Neuronal stem cell (in vitro differentiated cells): ENCODE measurements at regions not wholly inside any gene's neighbourhood (a gene's known extent, or its start where the extent isn't known, plus 50 kb on each side); places are given as distances from the start of the nearest gene placed in this dataset.

Experiments used
- DNase-seq: peaks from one replicate; pipeline ENCODE4 v3.0.0-alpha.2; 2013; ENCODE audit warnings: low spot score
- H2AFZ ChIP-seq: one replicate; pipeline ENCODE4 v1.6.1; 2013; ENCODE audit warnings: mild to moderate bottlenecking, low read length, inconsistent platforms
- H2AK5ac ChIP-seq: 2 replicates; pipeline ENCODE4 v1.6.1; 2013; ENCODE audit warnings: low read depth, mild to moderate bottlenecking, inconsistent platforms, low read length, moderate library complexity, mixed read lengths
- H2BK120ac ChIP-seq: 2 replicates; pipeline ENCODE4 v1.6.1; 2013; ENCODE audit warnings: low read depth, mild to moderate bottlenecking, inconsistent platforms, low read length, moderate library complexity, mixed read lengths
- H2BK12ac ChIP-seq: one replicate; pipeline ENCODE4 v1.6.1; 2013; ENCODE audit warnings: low read length, inconsistent platforms
- H2BK15ac ChIP-seq: 2 replicates; pipeline ENCODE4 v1.6.1; 2013; ENCODE audit warnings: mild to moderate bottlenecking, low read length, inconsistent platforms, mixed read lengths
- H2BK5ac ChIP-seq: one replicate; pipeline ENCODE4 v1.6.1; 2013; ENCODE audit warnings: inconsistent platforms, mild to moderate bottlenecking, low read length, moderate library complexity
- H3K14ac ChIP-seq: one replicate; pipeline ENCODE4 v1.6.1; 2013; ENCODE audit warnings: low read length, inconsistent platforms
- H3K18ac ChIP-seq: 2 replicates; pipeline ENCODE4 v1.6.1; 2013; ENCODE audit warnings: low read length, inconsistent platforms
- H3K23ac ChIP-seq: 2 replicates; pipeline ENCODE4 v1.6.1; 2013; ENCODE audit warnings: low read depth, mild to moderate bottlenecking, mixed read lengths, low read length, inconsistent platforms; ENCODE audit not compliant: poor library complexity
- H3K27ac ChIP-seq: replicated peaks from 3 replicates; pipeline ENCODE4 v1.5.1; 2013; ENCODE audit warnings: low read length, inconsistent platforms
- H3K27me3 ChIP-seq, 3 experiments: 2 replicates each; pipeline ENCODE4 v1.6.1; 2013; ENCODE audit warnings: low read length in 3 of 3, mild to moderate bottlenecking in 2 of 3, inconsistent platforms in 1 of 3, low read depth in 1 of 3, mixed read lengths in 1 of 3, moderate library complexity in 1 of 3; ENCODE audit not compliant: control insufficient read depth in 3 of 3, insufficient read depth in 3 of 3
- H3K36me3 ChIP-seq, 2 donors: replicated peaks in 1 of 2; 2 replicates each; pipeline ENCODE4 v1.6.1; 2013; ENCODE audit warnings: low read length in 2 of 2; ENCODE audit not compliant: control insufficient read depth in 2 of 2, insufficient read depth in 2 of 2
- H3K4ac ChIP-seq: 2 replicates; pipeline ENCODE4 v1.6.1; 2013; ENCODE audit warnings: inconsistent platforms, mild to moderate bottlenecking, low read length, moderate library complexity
- H3K4me1 ChIP-seq, 2 donors: 1 replicate in 1 of 2; 2 replicates in 1 of 2; pipeline ENCODE4 v1.6.1; 2013; ENCODE audit warnings: low read length in 2 of 2, low read depth in 1 of 2; ENCODE audit not compliant: control insufficient read depth in 2 of 2, insufficient read depth in 1 of 2
- H3K4me2 ChIP-seq: one replicate; pipeline ENCODE4 v1.6.1; 2013; ENCODE audit warnings: mild to moderate bottlenecking, low read length, inconsistent platforms; ENCODE audit not compliant: insufficient read depth, poor library complexity, severe bottlenecking
- H3K4me3 ChIP-seq, 2 donors: 2 replicates each; pipeline ENCODE4 v1.5.1; 2013; ENCODE audit warnings: low read length in 2 of 2, mild to moderate bottlenecking in 2 of 2, inconsistent platforms in 1 of 2, moderate library complexity in 1 of 2
- H3K79me1 ChIP-seq: one replicate; pipeline ENCODE4 v1.6.1; 2013; ENCODE audit warnings: low read depth, mild to moderate bottlenecking, inconsistent platforms, low read length, moderate library complexity
- H3K9ac ChIP-seq: one replicate; pipeline ENCODE4 v1.6.1; 2013; ENCODE audit warnings: mild to moderate bottlenecking, low read depth, low read length, inconsistent platforms; ENCODE audit not compliant: poor library complexity
- H3K9me3 ChIP-seq, 2 donors: replicated peaks in 1 of 2; 2 replicates each; pipeline versions ENCODE3 to v1.6.1; 2013; ENCODE audit warnings: low read length in 2 of 2, mild to moderate bottlenecking in 2 of 2, inconsistent platforms in 1 of 2, low read depth in 1 of 2, mixed read lengths in 1 of 2, moderate library complexity in 1 of 2; ENCODE audit not compliant: control insufficient read depth in 2 of 2, insufficient read depth in 1 of 2
- H4K8ac ChIP-seq: one replicate; pipeline ENCODE4 v1.6.1; 2013; ENCODE audit warnings: low read depth, mild to moderate bottlenecking, inconsistent platforms, low read length, moderate library complexity
- H4K91ac ChIP-seq: one replicate; pipeline ENCODE4 v1.6.1; 2013; ENCODE audit warnings: low read length, low read depth, mild to moderate bottlenecking, inconsistent platforms; ENCODE audit not compliant: poor library complexity
- WGBS, 2 donors: extraction: QIAGEN DNeasy Blood & Tissue Kit; methylation state at CpG; one replicate each; pipeline ENCODE4 v1.1.7; 2013; ENCODE audit warnings: missing lambda C conversion rate in 2 of 2, mixed read lengths in 1 of 2; ENCODE audit not compliant: insufficient read length in 2 of 2, insufficient replicate concordance in 1 of 2; ENCODE audit errors: extremely low coverage in 2 of 2; 5-methylcytosine and 5-hydroxymethylcytosine counted together

- Histone ChIP-seq H3K4ac (no peak overlapping the region), H3K14ac (no peak overlapping the region), H3K9ac (no peak overlapping the region), H2BK120ac (no peak overlapping the region), H2BK5ac (no peak overlapping the region), H2AFZ (no peak overlapping the region), H3K79me1 (peaks cover 3% of the 10 kb centered on the region), H3K36me3 (no peaks in the 10 kb centered on the region), H3K4me1 (no peaks in the 10 kb centered on the region), H4K91ac (no peak overlapping the region), H3K9me3 (peaks cover 0 to 29% of the 10 kb centered on the region in 2 donors), H4K8ac (no peak overlapping the region), H3K27ac (no peak overlapping the region), H2BK12ac (no peak overlapping the region), H3K4me3 (no peak overlapping the region), H3K27me3 (no peaks in the 10 kb centered on the region), H3K4me2 (no peak overlapping the region), H3K18ac (no peak overlapping the region), H2AK5ac (no peak overlapping the region), H2BK15ac (no peak overlapping the region), H3K23ac (no peak overlapping the region)
- no peak for DNase-seq
- no CpG with 5 or more reads among the region's 7 CpGs for WGBS, 2 donors
These were observed 818.2 kb downstream of the KCNJ18 start for GRCh38 chr17:22510504-22510903.

GRCh38 chr17:22511431-22511830, 819.1 kb downstream of the KCNJ18 start:
- H3K9me3 ChIP-seq: peaks cover 0 to 26% of the 10 kb centered on the region in 2 donors
- peaks cover 3% of the 10 kb centered on the region for H3K79me1 ChIP-seq
- H3K4me3 ChIP-seq: no peak overlapping the region
- no peak overlapping the region for H3K27ac ChIP-seq
- no peak overlapping the region for H3K4ac ChIP-seq
- H2BK5ac ChIP-seq: no peak overlapping the region
- H4K91ac ChIP-seq: no peak overlapping the region
- no peak overlapping the region for H3K18ac ChIP-seq
- no peak overlapping the region for H3K9ac ChIP-seq
- no peaks in the 10 kb centered on the region for H3K36me3 ChIP-seq
- no peak overlapping the region for H3K14ac ChIP-seq
- H3K4me1 ChIP-seq: no peaks in the 10 kb centered on the region
- H3K27me3 ChIP-seq: no peaks in the 10 kb centered on the region
- H2AFZ ChIP-seq: no peak overlapping the region
- no peak overlapping the region for H2BK15ac ChIP-seq
- no peak overlapping the region for H2BK120ac ChIP-seq
- no peak for DNase-seq
- H4K8ac ChIP-seq: no peak overlapping the region
- H2BK12ac ChIP-seq: no peak overlapping the region
- no CpG with 5 or more reads among the region's 1 CpG for WGBS, 2 donors
- no peak overlapping the region for H2AK5ac ChIP-seq
- no peak overlapping the region for H3K4me2 ChIP-seq
- no peak overlapping the region for H3K23ac ChIP-seq

- no peak overlapping the region for H2BK15ac ChIP-seq
- H3K79me1 ChIP-seq: peaks cover 3% of the 10 kb centered on the region
- H3K9ac ChIP-seq: no peak overlapping the region
- no peak overlapping the region for H3K14ac ChIP-seq
- no peak overlapping the region for H4K91ac ChIP-seq
- no peak for DNase-seq
- H4K8ac ChIP-seq: no peak overlapping the region
- no peak overlapping the region for H2AFZ ChIP-seq
- no peak overlapping the region for H3K23ac ChIP-seq
- H2BK12ac ChIP-seq: no peak overlapping the region
- no peak overlapping the region for H2BK120ac ChIP-seq
- H2AK5ac ChIP-seq: no peak overlapping the region
- WGBS, 2 donors: no CpG with 5 or more reads among the region's 3 CpGs
- no peak overlapping the region for H3K4ac ChIP-seq
- H3K4me2 ChIP-seq: no peak overlapping the region
- no peaks in the 10 kb centered on the region for H3K4me1 ChIP-seq
- H3K9me3 ChIP-seq: peaks cover 0 to 24% of the 10 kb centered on the region in 2 donors
- no peak overlapping the region for H3K4me3 ChIP-seq
- H2BK5ac ChIP-seq: no peak overlapping the region
- no peaks in the 10 kb centered on the region for H3K27me3 ChIP-seq
- H3K18ac ChIP-seq: no peak overlapping the region
- H3K36me3 ChIP-seq: no peaks in the 10 kb centered on the region
- H3K27ac ChIP-seq: no peak overlapping the region
These were observed 819.7 kb downstream of the KCNJ18 start for GRCh38 chr17:22512057-22512456.

GRCh38 chr17:22512506-22512905, 820.2 kb downstream of the KCNJ18 start:
- Histone ChIP-seq H3K9me3 (peaks cover 0 to 25% of the 10 kb centered on the region in 2 donors), H4K8ac (no peak overlapping the region), H2BK5ac (no peak overlapping the region), H3K27ac (no peak overlapping the region), H3K4ac (no peak overlapping the region), H3K14ac (no peak overlapping the region), H3K79me1 (peaks cover 3% of the 10 kb centered on the region), H3K18ac (no peak overlapping the region), H2BK15ac (no peak overlapping the region), H3K4me1 (no peaks in the 10 kb centered on the region), H4K91ac (no peak overlapping the region), H3K9ac (no peak overlapping the region), H3K23ac (no peak overlapping the region), H2BK120ac (no peak overlapping the region), H2AK5ac (no peak overlapping the region), H2AFZ (no peak overlapping the region), H2BK12ac (no peak overlapping the region), H3K4me2 (no peak overlapping the region), H3K4me3 (peak overlapping the region in 1 of 2 donors; percentile 16), H3K36me3 (no peaks in the 10 kb centered on the region), H3K27me3 (no peaks in the 10 kb centered on the region)
- no peak for DNase-seq
- no CpG with 5 or more reads among the region's 6 CpGs for WGBS, 2 donors
